Activated naive CD4-positive, alpha-beta T cell treated with anti-CD3 and anti-CD28 coated beads, Interleukin-2, amount 50 U/mL, for 72 hours (primary cell): ENCODE measurements at regions not wholly inside any gene's neighbourhood (a gene's known extent, or its start where the extent isn't known, plus 50 kb on each side); places are given as distances from the start of the nearest gene placed in this dataset.

ENCODE experiments used
- ATAC-seq, 2 donors: fragments of 150-1000 bp; cut with Tn5 transposase; 2 replicates each; pipeline ENCODE4 v1.10.0; 2021; ENCODE audit warnings: mild to moderate bottlenecking in 2 of 2, moderate library complexity in 2 of 2
- DNase-seq, 2 donors: peaks; one replicate each; pipeline ENCODE4 v3.0.0; 2021 to 2022; ENCODE audit warnings: low spot score in 2 of 2
- H3K27ac Mint-ChIP-seq, 2 donors: one replicate each; pipeline ENCODE4 v1.8.0; 2022; ENCODE audit warnings: mild to moderate bottlenecking in 2 of 2, mixed read lengths in 2 of 2
- H3K36me3 Mint-ChIP-seq, 2 donors: one replicate each; pipeline ENCODE4 v1.8.0; 2022; ENCODE audit warnings: mixed read lengths in 2 of 2
- H3K9me3 Mint-ChIP-seq, 2 donors: one replicate each; pipeline ENCODE4 v1.8.0; 2022; ENCODE audit warnings: mixed read lengths in 2 of 2

GRCh38 chr4:75107755-75108612, 175.1 kb downstream of the PARM1 start:
- peak in 1 of 2 donors; percentile 41 for ATAC-seq
- Mint-ChIP-seq H3K27ac (no peak overlapping the region), H3K36me3 (peaks cover 0 to 4% of the 10 kb centered on the region in 2 donors), H3K9me3 (peaks cover 13 to 17% of the 10 kb centered on the region in 2 donors)
- no peak for DNase-seq

DNA sequence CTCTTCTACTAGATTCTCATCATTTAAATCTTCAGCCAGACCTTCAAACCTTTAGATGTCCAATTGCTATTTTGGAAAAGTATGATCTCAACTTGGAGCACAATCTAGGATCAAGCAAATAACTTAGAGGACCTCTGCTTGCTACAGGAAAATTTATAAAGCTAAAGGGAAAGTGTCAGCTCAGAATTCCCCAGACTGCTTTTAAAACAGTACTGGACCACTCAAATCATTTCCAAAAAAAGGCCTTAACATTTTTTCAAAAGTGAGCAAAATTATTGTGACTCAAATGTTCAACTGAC, 169.8 kb downstream of the PARM1 start:
- no peak overlapping the region for H3K27ac Mint-ChIP-seq
- H3K9me3 Mint-ChIP-seq: peaks cover 8 to 13% of the 10 kb centered on the region in 2 donors
- DNase-seq (no peak), ATAC-seq (no peak)
- peaks cover 0 to 9% of the 10 kb centered on the region in 2 donors for H3K36me3 Mint-ChIP-seq

DNA sequence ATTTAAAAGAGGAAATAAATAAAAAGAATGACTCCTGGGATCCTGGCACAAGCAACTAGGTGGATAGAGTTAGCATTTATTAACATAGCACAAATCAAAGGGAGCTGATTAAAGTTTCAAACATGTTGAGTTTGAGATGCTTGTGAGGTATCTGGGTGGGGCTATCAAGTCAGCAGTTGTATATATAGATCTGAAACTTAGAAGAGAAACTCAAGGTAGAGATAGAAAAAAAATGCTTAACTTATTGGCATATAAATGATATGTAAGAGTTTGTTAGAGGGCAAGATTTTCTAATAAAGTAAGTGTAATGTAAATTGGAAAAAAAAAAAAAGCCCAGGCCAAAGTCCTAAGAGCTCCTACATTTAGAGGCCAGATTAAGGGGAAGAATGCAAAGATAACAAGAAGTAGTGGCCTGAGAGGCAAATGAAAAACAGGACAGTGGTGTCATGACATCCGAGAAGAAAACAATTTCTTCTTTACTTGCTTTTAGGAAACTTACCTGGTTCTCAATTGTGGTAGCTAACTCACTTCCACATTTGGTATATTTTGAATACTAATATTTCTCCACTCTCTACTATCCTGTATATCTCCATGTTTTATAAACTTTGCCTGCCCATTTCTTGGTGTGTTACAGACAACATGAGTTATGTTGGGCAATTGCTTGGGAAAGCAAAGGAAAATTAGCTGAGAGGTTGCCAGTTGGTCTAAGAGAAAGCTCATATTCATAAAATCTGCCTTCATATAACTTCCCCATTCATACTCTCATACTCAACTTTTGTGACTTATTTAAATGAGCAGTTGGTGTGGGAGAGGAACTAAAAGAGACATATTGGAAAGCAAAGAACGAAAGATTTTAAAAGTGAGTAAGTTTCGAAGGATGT, 169.2 kb downstream of the PARM1 start:
- no peak overlapping the region for H3K27ac Mint-ChIP-seq
- ATAC-seq (no peak), DNase-seq (no peak)
- peaks cover 13 to 18% of the 10 kb centered on the region in 2 donors for H3K9me3 Mint-ChIP-seq
- H3K36me3 Mint-ChIP-seq: peaks cover 0 to 13% of the 10 kb centered on the region in 2 donors
